RWPE2 (cell line): ENCODE measurements at regions not wholly inside any gene's neighbourhood (a gene's known extent, or its start where the extent isn't known, plus 50 kb on each side); places are given as distances from the start of the nearest gene placed in this dataset.

ENCODE experiments used
- ATAC-seq: fragments of 200-7000 bp; cut with Tn5 transposase; 3 replicates; pipeline ENCODE4 v1.9.1; 2021; ENCODE audit warnings: low read depth
- DNase-seq: peaks from one replicate; pipeline ENCODE4 v3.0.0-alpha.2; 2020; ENCODE audit warnings: low spot score
- H3K27ac ChIP-seq: fragments of 450-650 bp; 2 replicates; pipeline ENCODE4 v1.5.1; 2017; ENCODE audit warnings: mild to moderate bottlenecking; ENCODE audit not compliant: poor library complexity, severe bottlenecking
- H3K27me3 ChIP-seq: fragments of 250-450 bp; sonication (Bioruptor Pico); 2 replicates; pipeline ENCODE4 v1.5.1; 2021; ENCODE audit warnings: mild to moderate bottlenecking, moderate library complexity; ENCODE audit not compliant: insufficient read depth, poor library complexity, severe bottlenecking
- H3K36me3 ChIP-seq: fragments of 250-450 bp; sonication (Bioruptor Pico); 2 replicates; pipeline ENCODE4 v1.5.1; 2020; ENCODE audit warnings: low read depth, mild to moderate bottlenecking, moderate library complexity
- H3K4me1 ChIP-seq: fragments of 250-450 bp; sonication (Bioruptor Pico); 2 replicates; pipeline ENCODE4 v1.5.1; 2021; ENCODE audit warnings: mild to moderate bottlenecking, moderate library complexity; ENCODE audit not compliant: insufficient read depth, poor library complexity, severe bottlenecking
- H3K4me3 ChIP-seq: fragments of 250-450 bp; sonication (Bioruptor Pico); 2 replicates; pipeline ENCODE4 v1.5.1; 2021; ENCODE audit warnings: mild to moderate bottlenecking, moderate library complexity; ENCODE audit not compliant: severe bottlenecking
- H3K9me3 ChIP-seq: fragments of 250-450 bp; sonication (Bioruptor Pico); 2 replicates; pipeline ENCODE4 v1.5.1; 2021; ENCODE audit warnings: mild to moderate bottlenecking, moderate library complexity; ENCODE audit not compliant: severe bottlenecking
- CTCF ChIP-seq: fragments of 450-650 bp; IDR thresholded peaks from one replicate; pipeline ENCODE4 v1.5.1; 2017; ENCODE audit warnings: mild to moderate bottlenecking, moderate library complexity; ENCODE audit not compliant: poor library complexity, severe bottlenecking

DNA sequence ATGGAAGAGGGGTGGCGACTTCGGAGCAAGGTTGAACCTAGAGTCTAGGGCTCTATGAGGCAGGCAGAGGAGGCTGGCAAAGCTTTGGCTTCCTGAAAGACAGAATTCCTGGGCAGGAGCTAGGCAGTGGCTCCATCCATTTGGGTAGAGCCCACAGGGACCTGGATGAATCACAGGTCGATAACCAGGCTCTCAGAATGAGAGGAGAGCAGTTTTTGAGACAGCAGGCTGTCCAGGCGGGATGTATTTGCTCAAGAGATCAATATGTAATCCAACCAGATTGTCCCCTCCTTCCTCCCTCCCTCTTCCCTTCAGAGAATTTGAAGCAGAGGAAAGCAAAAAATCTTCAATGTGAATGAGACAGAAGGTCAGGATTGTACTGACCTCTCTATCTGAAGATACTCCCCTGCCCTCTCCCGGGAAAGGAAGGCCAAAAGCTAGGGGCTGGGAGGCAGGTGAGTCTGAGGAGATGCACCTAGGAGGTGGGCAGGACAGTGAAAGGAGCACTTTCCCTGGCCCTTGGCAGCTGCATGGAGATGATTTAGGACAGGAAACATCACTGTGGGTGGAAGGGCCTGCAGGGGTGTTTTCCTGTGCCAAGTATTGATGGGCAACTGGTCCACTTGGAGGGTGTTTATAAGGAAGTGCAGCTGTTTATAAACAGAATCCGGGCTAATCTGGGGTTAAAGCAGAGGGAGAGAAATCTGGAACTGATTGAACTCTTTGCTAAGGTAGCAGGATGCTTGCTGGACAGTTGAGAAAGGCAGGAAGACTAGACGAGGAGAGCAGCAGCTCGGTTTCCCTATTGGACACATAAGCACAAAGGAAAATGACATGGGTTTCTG, 212.4 kb upstream of the LRFN2 start:
- no peak for TF ChIP-seq CTCF
- Histone ChIP-seq H3K4me1 (no peaks in the 10 kb centered on the region), H3K4me3 (no peak overlapping the region), H3K9me3 (no peaks in the 10 kb centered on the region), H3K27ac (no peak overlapping the region), H3K36me3 (no peaks in the 10 kb centered on the region), H3K27me3 (no peaks in the 10 kb centered on the region)
- DNase-seq (no peak), ATAC-seq (no peak)

GRCh38 chr6:40798069-40798770, 211.1 kb upstream of the LRFN2 start:
- Histone ChIP-seq H3K9me3 (no peaks in the 10 kb centered on the region), H3K27ac (no peak overlapping the region), H3K36me3 (no peaks in the 10 kb centered on the region), H3K27me3 (no peaks in the 10 kb centered on the region), H3K4me3 (no peak overlapping the region), H3K4me1 (no peaks in the 10 kb centered on the region)
- DNase-seq: no peak
- no peak for ATAC-seq
- no peak for TF ChIP-seq CTCF

DNA sequence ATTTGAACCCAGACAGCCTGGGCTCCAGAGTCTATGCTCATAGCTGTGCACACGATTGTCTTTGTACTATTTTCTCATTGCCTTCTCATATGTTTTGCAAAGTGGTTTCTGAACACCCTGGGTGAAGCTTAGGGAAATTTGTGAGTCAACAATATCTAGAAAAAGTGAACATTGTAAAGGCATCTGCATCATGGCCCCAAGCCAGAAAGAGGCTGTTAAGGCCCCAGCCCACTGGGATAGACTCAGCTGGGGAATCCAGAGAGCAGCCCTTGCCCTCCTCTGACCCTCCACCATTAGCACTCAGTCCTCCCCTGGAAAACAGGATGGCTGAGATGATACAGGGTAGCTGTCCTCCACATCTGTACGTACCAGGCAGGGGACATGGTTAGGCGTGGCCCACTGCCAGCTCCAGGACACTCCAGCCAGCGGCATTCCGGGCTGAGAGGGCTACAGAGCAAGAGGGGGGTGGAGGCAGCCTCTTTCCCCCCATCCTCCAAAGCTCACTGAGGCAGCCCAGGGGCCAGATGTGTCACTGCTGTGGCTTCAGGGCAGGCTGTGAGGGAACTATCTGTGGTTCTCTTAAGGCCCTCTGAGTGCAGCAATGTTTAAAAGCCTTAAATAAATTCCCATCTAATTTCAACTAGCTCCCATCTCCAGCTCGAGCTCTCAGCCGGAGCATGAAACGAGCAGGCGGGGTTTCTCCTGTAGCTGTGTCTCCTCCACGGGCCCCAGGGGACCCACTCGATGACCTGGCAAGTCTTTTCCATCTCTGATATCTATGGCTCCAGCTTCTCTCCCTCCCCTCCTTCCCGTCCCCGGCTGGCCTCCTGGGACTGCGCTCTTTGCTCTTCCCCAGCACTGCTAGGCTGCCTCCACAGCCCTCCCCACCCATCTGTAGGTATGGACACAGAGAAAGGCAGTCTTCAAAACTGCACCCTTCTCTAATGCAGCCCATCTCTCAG, 209.4 kb upstream of the LRFN2 start:
- DNase-seq (no peak), ATAC-seq (no peak)
- Histone ChIP-seq H3K36me3 (no peaks in the 10 kb centered on the region), H3K27ac (no peak overlapping the region), H3K4me1 (no peaks in the 10 kb centered on the region), H3K4me3 (no peak overlapping the region), H3K27me3 (no peaks in the 10 kb centered on the region), H3K9me3 (no peaks in the 10 kb centered on the region)
- no peak for TF ChIP-seq CTCF

GRCh38 chr6:40794586-40794985, 207.4 kb upstream of the LRFN2 start:
- no peak for ATAC-seq
- H3K27ac ChIP-seq: no peak overlapping the region
- H3K36me3 ChIP-seq: no peaks in the 10 kb centered on the region
- no peak overlapping the region for H3K4me3 ChIP-seq
- no peaks in the 10 kb centered on the region for H3K4me1 ChIP-seq
- DNase-seq: no peak
- no peaks in the 10 kb centered on the region for H3K9me3 ChIP-seq
- H3K27me3 ChIP-seq: no peaks in the 10 kb centered on the region
- no peak for TF ChIP-seq CTCF
